ENCODE measurements at regions not wholly inside any gene's neighbourhood (a gene's known extent, or its start where the extent isn't known, plus 50 kb on each side); places are given as distances from the start of the nearest gene placed in this dataset.
"Not testable (repeated sequence)": the region's sequence is repeated elsewhere in the genome, so short reads cannot be mapped to it uniquely, and the experiment has no call there.

DNA sequence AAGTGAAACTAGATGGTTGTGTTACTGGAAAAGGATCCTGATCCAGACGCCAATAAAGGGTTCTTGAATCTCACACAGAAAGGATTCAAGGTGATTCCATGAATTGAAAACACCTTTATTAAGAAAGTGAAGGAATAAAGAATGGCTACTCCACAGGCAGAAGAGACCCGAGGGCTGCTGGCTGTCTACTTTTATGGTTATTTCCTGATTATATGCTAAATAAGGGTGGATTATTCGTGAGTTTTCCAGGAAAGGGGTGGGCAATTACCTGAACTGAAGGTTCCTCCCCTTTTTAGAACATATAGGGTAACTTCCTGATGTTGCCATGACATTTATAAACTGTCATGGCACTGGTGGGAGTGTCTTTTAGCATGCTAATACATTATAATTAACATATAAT is 50.9 kb upstream of the WARS2 start:
- DNase-seq (ENCODE audit: low read depth): no peak
- TF ChIP-seq, protein P1, sequence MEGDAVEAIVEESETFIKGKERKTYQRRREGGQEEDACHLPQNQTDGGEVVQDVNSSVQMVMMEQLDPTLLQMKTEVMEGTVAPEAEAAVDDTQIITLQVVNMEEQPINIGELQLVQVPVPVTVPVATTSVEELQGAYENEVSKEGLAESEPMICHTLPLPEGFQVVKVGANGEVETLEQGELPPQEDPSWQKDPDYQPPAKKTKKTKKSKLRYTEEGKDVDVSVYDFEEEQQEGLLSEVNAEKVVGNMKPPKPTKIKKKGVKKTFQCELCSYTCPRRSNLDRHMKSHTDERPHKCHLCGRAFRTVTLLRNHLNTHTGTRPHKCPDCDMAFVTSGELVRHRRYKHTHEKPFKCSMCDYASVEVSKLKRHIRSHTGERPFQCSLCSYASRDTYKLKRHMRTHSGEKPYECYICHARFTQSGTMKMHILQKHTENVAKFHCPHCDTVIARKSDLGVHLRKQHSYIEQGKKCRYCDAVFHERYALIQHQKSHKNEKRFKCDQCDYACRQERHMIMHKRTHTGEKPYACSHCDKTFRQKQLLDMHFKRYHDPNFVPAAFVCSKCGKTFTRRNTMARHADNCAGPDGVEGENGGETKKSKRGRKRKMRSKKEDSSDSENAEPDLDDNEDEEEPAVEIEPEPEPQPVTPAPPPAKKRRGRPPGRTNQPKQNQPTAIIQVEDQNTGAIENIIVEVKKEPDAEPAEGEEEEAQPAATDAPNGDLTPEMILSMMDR (conservative IDR thresholded peaks at IDR 0.05; ENCODE audit: control insufficient read depth, insufficient read depth, low read depth, low read length): no peak
- no peak overlapping the region for H3K4me3 ChIP-seq (ENCODE audit: control insufficient read depth, low read depth, low read length)

DNA sequence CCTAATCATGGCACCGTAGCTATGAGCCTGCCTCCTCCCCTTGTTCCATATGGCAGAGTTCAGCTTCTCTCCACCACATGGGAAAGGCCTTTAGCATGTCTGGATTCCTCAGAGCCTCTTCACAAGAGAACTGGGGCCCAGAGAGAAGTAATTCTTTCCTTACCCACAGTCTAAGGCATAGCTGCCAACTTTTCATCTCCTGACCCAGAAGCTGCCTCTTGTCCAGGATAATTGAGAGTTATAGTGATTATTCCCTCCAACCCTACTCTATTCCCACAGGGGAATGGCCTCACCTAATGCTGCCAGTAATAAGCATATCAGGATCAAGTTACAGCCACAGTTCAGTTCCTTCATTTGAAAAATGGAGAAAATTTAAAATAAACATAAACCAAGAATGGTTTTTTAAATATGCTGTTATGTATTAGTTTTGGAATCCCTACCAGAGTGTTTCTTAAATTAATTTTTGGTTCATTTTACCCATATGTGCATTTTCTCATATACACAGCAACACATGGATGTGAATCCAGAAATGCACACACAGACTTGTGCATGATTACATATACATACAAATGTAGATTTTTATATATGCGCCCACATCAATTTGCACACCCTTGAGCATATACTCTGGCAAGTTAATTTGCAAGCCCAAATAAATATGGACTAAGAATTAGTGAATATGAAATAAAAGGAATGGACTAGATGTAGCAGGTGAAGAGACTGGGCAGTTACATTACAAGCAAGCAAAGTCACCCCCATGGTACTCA is 63.9 kb upstream of the WARS2 start:
- no peak overlapping the region for H3K4me3 ChIP-seq (ENCODE audit: control insufficient read depth, low read depth, low read length)
- TF ChIP-seq, protein P1 (conservative IDR thresholded peaks at IDR 0.05; ENCODE audit: control insufficient read depth, insufficient read depth, low read depth, low read length): no peak
- no peak for DNase-seq (ENCODE audit: low read depth)

DNA sequence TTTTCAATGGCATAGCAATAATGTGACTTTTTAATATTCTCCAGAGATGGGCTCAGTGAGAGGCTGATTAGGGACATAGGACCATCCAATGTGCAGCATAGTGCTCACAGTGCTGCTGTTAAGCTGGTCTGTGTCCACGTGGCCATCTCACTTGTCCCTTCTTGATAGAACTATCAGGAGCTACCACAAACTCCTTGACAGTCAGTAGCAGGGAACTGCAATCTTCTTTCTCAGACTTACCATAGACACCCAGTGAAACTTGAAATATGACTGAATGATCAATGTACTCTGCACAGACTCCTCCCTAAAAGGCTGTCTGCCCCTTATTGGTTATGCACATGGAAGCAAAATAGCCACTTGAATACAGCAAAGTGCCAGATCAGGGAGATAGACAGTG is 64.5 kb upstream of the WARS2 start:
- TF ChIP-seq, protein P1 (conservative IDR thresholded peaks at IDR 0.05; ENCODE audit: control insufficient read depth, insufficient read depth, low read depth, low read length): no peak

DNA sequence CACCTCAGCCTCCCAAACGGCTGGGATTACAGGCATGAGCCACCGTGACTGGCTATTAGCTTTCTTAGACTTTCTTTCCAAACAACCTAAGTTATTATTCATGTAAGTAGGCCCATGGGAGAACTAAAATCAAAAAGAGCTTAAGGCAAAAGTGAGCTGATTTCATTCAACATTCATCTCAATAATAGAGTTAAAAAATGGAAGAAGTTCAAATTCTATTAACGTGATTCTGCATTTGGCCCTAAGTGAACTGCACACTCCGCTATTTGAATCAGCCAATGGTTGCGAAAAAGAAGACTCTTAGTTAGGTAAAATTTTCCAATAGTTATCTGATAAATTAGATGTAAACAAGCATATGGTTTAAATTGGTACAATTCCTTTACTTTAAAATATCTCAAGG is 68.6 kb upstream of the WARS2 start:
- H3K4me3 ChIP-seq (ENCODE audit: control insufficient read depth, low read depth, low read length): no peak overlapping the region
- DNase-seq (ENCODE audit: low read depth): no peak
- TF ChIP-seq, protein P1 (conservative IDR thresholded peaks at IDR 0.05; ENCODE audit: control insufficient read depth, insufficient read depth, low read depth, low read length): no peak

More for the DNA sequence above, 64.5 kb upstream of the WARS2 start:
- no peak overlapping the region for H3K4me3 ChIP-seq (ENCODE audit: control insufficient read depth, low read depth, low read length)
- DNase-seq (ENCODE audit: low read depth): no peak

DNA sequence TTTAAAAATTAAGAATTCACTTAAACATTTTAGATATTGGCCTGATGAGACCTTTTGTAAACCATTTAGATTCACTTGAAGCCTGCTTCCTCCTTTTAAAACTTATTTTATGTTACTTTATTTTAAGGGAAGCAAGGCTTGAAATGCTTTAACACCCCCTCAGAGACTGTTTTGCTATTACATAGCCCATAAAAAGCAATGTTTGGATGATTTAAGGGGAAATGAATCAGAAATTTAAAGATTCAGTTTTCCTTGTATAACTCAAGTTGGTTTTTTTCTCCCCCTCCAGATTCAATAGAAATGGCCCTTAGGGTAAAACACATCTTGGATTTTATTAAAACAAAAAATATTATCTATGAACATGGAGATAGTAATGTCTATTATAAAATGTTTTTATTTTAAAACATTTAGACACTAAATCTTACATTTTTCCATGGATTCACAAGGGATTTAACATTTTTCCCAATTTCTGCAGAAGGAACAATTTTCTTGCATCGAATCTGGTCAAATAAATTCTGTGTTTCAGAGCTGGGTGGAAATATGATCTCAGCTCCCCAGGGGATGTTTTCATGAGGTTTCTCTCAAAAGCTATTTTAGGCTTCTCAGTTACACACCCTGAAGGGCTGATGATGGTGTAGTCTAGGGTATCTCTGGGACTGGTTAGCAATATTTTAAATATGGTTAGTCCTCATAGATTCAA is 69.3 kb upstream of the WARS2 start:
- DNase-seq (ENCODE audit: low read depth): peak; percentile 49
- no peak overlapping the region for H3K4me3 ChIP-seq (ENCODE audit: control insufficient read depth, low read depth, low read length)
- TF ChIP-seq, protein P1 (conservative IDR thresholded peaks at IDR 0.05; ENCODE audit: control insufficient read depth, insufficient read depth, low read depth, low read length): no peak

DNA sequence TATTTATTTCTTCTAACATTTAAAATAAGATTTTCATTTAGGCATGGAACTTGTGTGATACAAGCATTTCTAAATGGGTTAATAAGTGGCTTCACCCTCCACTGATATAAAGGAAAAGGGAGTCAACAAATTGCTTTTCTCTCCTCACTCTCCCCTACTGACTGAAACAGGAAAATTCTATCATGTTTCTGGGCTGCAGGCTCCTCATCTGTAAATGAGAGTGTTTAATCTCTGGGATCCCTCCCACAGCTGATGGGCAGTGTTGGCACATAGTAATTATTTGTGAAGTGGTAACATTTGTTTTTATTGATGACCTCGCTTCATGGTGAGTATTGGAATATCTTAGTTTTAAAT is 69.8 kb upstream of the WARS2 start:
- TF ChIP-seq, protein P1 (conservative IDR thresholded peaks at IDR 0.05; ENCODE audit: control insufficient read depth, insufficient read depth, low read depth, low read length): no peak

DNA sequence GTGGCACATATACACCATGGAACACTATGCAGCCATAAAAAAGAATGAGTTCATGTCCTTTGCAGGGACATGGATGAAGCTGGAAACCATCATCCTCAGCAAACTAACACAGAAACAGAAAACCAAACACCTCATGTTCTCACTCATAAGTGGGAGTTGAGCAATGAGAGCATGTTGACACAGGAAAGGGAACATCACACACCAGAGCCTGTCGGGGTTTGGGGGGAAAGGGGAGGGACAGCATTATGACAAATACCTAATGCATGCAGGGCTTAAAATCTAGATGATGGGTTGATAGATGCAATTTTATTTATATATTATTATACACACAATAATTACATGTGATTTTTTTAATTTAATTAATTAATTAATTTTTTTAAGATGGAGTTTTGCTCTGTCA is 72.8 kb upstream of the WARS2 start:
- H3K4me3 ChIP-seq (ENCODE audit: control insufficient read depth, low read depth, low read length); DNase-seq (ENCODE audit: low read depth): not testable (repeated sequence)

More for the DNA sequence above, 69.8 kb upstream of the WARS2 start:
- DNase-seq (ENCODE audit: low read depth): no peak
- H3K4me3 ChIP-seq (ENCODE audit: control insufficient read depth, low read depth, low read length): no peak overlapping the region

DNA sequence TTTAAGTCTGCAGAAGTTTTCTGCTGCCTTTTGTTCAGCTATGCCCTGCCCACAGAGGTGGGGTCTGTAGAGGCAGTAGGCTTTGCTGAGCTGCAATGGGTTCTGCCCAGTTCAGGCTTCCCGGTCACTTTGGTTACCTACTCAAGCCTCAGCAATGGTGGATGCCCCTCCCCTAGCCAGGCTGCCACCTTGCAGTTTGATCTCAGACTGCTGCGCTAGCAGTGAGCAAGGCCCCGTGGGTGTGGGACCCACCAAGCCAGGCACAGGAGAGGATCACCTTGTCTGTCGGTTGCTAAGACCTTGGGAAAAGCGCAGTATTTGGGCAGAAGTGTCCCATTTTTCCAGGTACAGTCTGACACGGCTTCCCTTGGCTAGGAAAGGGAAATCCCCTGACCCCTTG is 74.5 kb upstream of the WARS2 start:
- DNase-seq (ENCODE audit: low read depth); H3K4me3 ChIP-seq (ENCODE audit: control insufficient read depth, low read depth, low read length): not testable (repeated sequence)

All from fibroblast of mammary gland (primary cell).